H1 (cell line): ENCODE measurements at regions not wholly inside any gene's neighbourhood (a gene's known extent, or its start where the extent isn't known, plus 50 kb on each side); places are given as distances from the start of the nearest gene placed in this dataset.
A peak's percentile ranks its signal among the peaks of the same experiment; 100 is the strongest.

Experiments used
- CTCF ChIA-PET: fragments of 300-600 bp; sonication (Branson Sonifier 250); formaldehyde crosslinking; loops from one replicate; lab custom pipeline; 2021; ENCODE audit not compliant: partially characterized antibody; lab: Charles Lee
- POLR2A ChIA-PET: fragments of 300-600 bp; sonication (Branson Sonifier 250); formaldehyde crosslinking; loops from one replicate; lab custom pipeline; 2021; ENCODE audit warnings: inconsistent platforms; ENCODE audit not compliant: partially characterized antibody; lab: Charles Lee
- DNase-seq, 2 experiments: peaks; one replicate each; pipeline versions ENCODE4 v3.0.0 to v3.0.0-alpha.2; 2010 to 2022; ENCODE audit warnings: low spot score in 2 of 2, low read depth in 1 of 2, mixed read lengths in 1 of 2
- FAIRE-seq: peaks from 2 replicates; lab custom pipeline; 2011; peaks lifted over from hg19 to GRCh38; lab: Jason Lieb, UNC
- H2AFZ ChIP-seq: 2 replicates; pipeline ENCODE4 v1.8.1; 2012; ENCODE audit warnings: low read length, inconsistent platforms
- H2AK5ac ChIP-seq: 2 replicates; pipeline ENCODE4 v1.6.1; 2013; ENCODE audit warnings: low read depth, low read length
- H2BK120ac ChIP-seq: replicated peaks from 2 replicates; pipeline ENCODE3; 2013; ENCODE audit warnings: low read depth, low read length, inconsistent platforms
- H2BK12ac ChIP-seq: 2 replicates; pipeline ENCODE4 v1.6.1; 2013; ENCODE audit warnings: low read depth, low read length
- H2BK15ac ChIP-seq: 2 replicates; pipeline ENCODE4 v1.6.1; 2013; ENCODE audit warnings: low read length
- H2BK20ac ChIP-seq: 2 replicates; pipeline ENCODE4 v1.6.1; 2013; ENCODE audit warnings: low read length
- H2BK5ac ChIP-seq: 2 replicates; pipeline ENCODE4 v1.6.1; 2013; ENCODE audit warnings: low read depth, low read length
- H3K14ac ChIP-seq: 2 replicates; pipeline ENCODE4 v1.6.1; 2013; ENCODE audit warnings: inconsistent platforms; ENCODE audit not compliant: insufficient read length
- H3K18ac ChIP-seq: 2 replicates; pipeline ENCODE4 v1.6.1; 2013; ENCODE audit warnings: low read length; ENCODE audit errors: extremely low read depth
- H3K23ac ChIP-seq: 2 replicates; pipeline ENCODE4 v1.6.1; 2013; ENCODE audit warnings: inconsistent platforms; ENCODE audit not compliant: insufficient read length
- H3K23me2 ChIP-seq: 2 replicates; pipeline ENCODE4 v1.6.1; 2013; ENCODE audit warnings: low read depth, low read length
- H3K27ac ChIP-seq: 2 replicates; pipeline ENCODE4 v1.6.1; 2011; ENCODE audit warnings: low read depth, low read length, inconsistent platforms
- H3K27me3 ChIP-seq, 4 experiments: replicated peaks in 1 of 4; 1 replicate in 1 of 4; 2 replicates in 3 of 4; pipeline versions ENCODE4 v1.6.1 to v1.8.1; 2011 to 2013; ENCODE audit warnings: low read length in 3 of 4, mild to moderate bottlenecking in 3 of 4, inconsistent platforms in 2 of 4, mixed read lengths in 2 of 4, moderate library complexity in 1 of 4; ENCODE audit not compliant: control insufficient read depth in 3 of 4, insufficient read depth in 3 of 4; ENCODE audit errors: extremely low read depth in 1 of 4
- H3K36me3 ChIP-seq, 4 experiments: 2 replicates each; pipeline versions ENCODE4 v1.6.1 to v1.8.1; 2011 to 2013; ENCODE audit warnings: mild to moderate bottlenecking in 4 of 4, low read length in 3 of 4, moderate library complexity in 2 of 4, control low read depth in 1 of 4, inconsistent platforms in 1 of 4; ENCODE audit not compliant: insufficient read depth in 4 of 4, control insufficient read depth in 2 of 4
- H3K4ac ChIP-seq: replicated peaks from 2 replicates; pipeline ENCODE3; 2013; ENCODE audit warnings: low read length, low read depth, mixed read lengths, inconsistent platforms; ENCODE audit not compliant: insufficient read length
- H3K4me1 ChIP-seq, 4 experiments: replicated peaks in 1 of 4; 1 replicate in 1 of 4; 2 replicates in 3 of 4; pipeline versions ENCODE4 v1.6.1 to v1.8.1; 2011 to 2013; ENCODE audit warnings: low read length in 3 of 4, inconsistent platforms in 2 of 4, mixed read lengths in 1 of 4; ENCODE audit not compliant: insufficient read depth in 4 of 4, control insufficient read depth in 3 of 4
- H3K4me2 ChIP-seq, 2 experiments: 2 replicates each; pipeline versions ENCODE4 v1.6.1 to v1.8.1; 2011 to 2013; ENCODE audit warnings: low read depth in 2 of 2, low read length in 2 of 2, control low read depth in 1 of 2, inconsistent platforms in 1 of 2, mild to moderate bottlenecking in 1 of 2; ENCODE audit not compliant: insufficient read depth in 1 of 2
- H3K4me3 ChIP-seq, 4 experiments: fragments of 200-600, 300-600 bp in 1 of 4; sonication (generic), shearing (Covaris generic), sonication (Bioruptor Twin) in 1 of 4; 2 replicates each; pipeline versions ENCODE4 v1.5.1 to v1.8.1; 2011 to 2016; ENCODE audit warnings: low read length in 4 of 4, low read depth in 3 of 4, control low read depth in 2 of 4, inconsistent platforms in 2 of 4, mild to moderate bottlenecking in 2 of 4, mixed read lengths in 1 of 4, moderate library complexity in 1 of 4; ENCODE audit not compliant: insufficient read depth in 2 of 4; ENCODE audit errors: extremely low read depth in 1 of 4
- H3K56ac ChIP-seq: replicated peaks from 2 replicates; pipeline ENCODE3; 2013; ENCODE audit warnings: low read depth, mild to moderate bottlenecking, mixed read lengths, low read length, inconsistent platforms; ENCODE audit not compliant: insufficient read length
- H3K79me1 ChIP-seq: 2 replicates; pipeline ENCODE4 v1.6.1; 2013; ENCODE audit warnings: low read depth, low read length, control low read depth
- H3K79me2 ChIP-seq, 2 experiments: 2 replicates each; pipeline versions ENCODE4 v1.6.1 to v1.8.1; 2012 to 2013; ENCODE audit warnings: low read length in 2 of 2, mild to moderate bottlenecking in 2 of 2, inconsistent platforms in 1 of 2; ENCODE audit not compliant: insufficient read depth in 2 of 2, control insufficient read depth in 1 of 2
- H3K9ac ChIP-seq, 4 experiments: replicated peaks in 1 of 4; 1 replicate in 1 of 4; 2 replicates in 3 of 4; pipeline versions ENCODE4 v1.6.1 to v1.8.1; 2011 to 2013; ENCODE audit warnings: low read depth in 3 of 4, low read length in 3 of 4, control low read depth in 2 of 4, mild to moderate bottlenecking in 2 of 4, moderate library complexity in 2 of 4, inconsistent platforms in 1 of 4; ENCODE audit errors: extremely low read depth in 1 of 4
- H3K9me3 ChIP-seq, 2 experiments: 2 replicates each; pipeline versions ENCODE4 v1.6.1 to v1.8.1; 2012 to 2013; ENCODE audit warnings: mild to moderate bottlenecking in 2 of 2, moderate library complexity in 2 of 2, control low read depth in 1 of 2, inconsistent platforms in 1 of 2, low read depth in 1 of 2, low read length in 1 of 2, mixed read lengths in 1 of 2; ENCODE audit not compliant: insufficient read depth in 2 of 2
- H4K20me1 ChIP-seq, 2 experiments: replicated peaks in 1 of 2; 2 replicates each; pipeline versions ENCODE3 to v1.8.1; 2011 to 2013; ENCODE audit warnings: inconsistent platforms in 2 of 2, low read length in 2 of 2, mild to moderate bottlenecking in 1 of 2; ENCODE audit not compliant: insufficient read depth in 2 of 2, control insufficient read depth in 1 of 2
- H4K5ac ChIP-seq: 2 replicates; pipeline ENCODE4 v1.6.1; 2013; ENCODE audit warnings: low read length, low read depth, mixed read lengths, inconsistent platforms; ENCODE audit not compliant: insufficient read length
- H4K8ac ChIP-seq: 2 replicates; pipeline ENCODE4 v1.8.0; 2013; ENCODE audit warnings: mild to moderate bottlenecking, moderate library complexity, low read length, inconsistent platforms; ENCODE audit not compliant: insufficient read depth; ENCODE audit errors: extremely low read depth
- H4K91ac ChIP-seq: replicated peaks from 2 replicates; pipeline ENCODE3; 2013; ENCODE audit warnings: low read length, mixed read lengths, inconsistent platforms; ENCODE audit not compliant: insufficient read length
- CTBP2 ChIP-seq: IDR thresholded peaks from 2 replicates; pipeline ENCODE4 v1.7.0; 2011; ENCODE audit warnings: borderline replicate concordance, mild to moderate bottlenecking, moderate library complexity, mixed read lengths, low read length; ENCODE audit not compliant: insufficient read depth, insufficient read length
- CTCF ChIP-seq, 3 experiments: IDR thresholded peaks; 1 replicate in 2 of 3; 2 replicates in 1 of 3; pipeline versions ENCODE4 v1.5.1 to v1.6.1; 2011; ENCODE audit warnings: low read length in 3 of 3, mild to moderate bottlenecking in 3 of 3, inconsistent platforms in 2 of 3, low read depth in 1 of 3, moderate library complexity in 1 of 3; ENCODE audit not compliant: insufficient read depth in 1 of 3; ENCODE audit errors: control extremely low read depth in 1 of 3
- RAD21 ChIP-seq, 2 experiments: IDR thresholded peaks in 1 of 2; conservative IDR thresholded peaks in 1 of 2; 2 replicates each; pipeline ENCODE4 v1.6.1; 2011; ENCODE audit warnings: low read depth in 2 of 2, low read length in 2 of 2, improper control_type of control experiment in 1 of 2, inconsistent platforms in 1 of 2, mild to moderate bottlenecking in 1 of 2, moderate library complexity in 1 of 2

DNA sequence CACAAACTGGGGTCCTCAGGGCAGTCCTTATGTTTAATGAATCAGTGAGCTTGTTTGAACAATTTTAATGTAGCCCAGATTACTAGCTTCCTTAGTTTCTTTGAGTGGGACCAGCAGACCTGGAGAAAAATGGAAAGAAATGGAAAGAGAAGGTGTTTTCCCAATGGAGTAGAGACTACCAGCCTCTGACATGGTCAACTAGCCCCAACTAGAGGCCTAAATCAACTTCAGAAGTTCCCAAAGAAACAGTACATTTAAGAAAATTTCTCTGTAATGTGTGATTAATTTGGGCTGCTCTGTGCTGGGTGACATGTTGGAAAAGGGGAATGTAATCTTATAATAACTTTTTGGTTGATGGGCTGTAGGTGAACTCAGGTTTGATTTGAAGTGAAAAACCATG, 310.9 kb downstream of the MFSD1 start:
- H3K4me3 ChIP-seq: no peak overlapping the region
- no peak overlapping the region for H3K4ac ChIP-seq
- no peaks in the 10 kb centered on the region for H3K9me3 ChIP-seq
- no peak overlapping the region for H3K23ac ChIP-seq
- no peak overlapping the region for H2BK12ac ChIP-seq
- H4K5ac ChIP-seq: no peak overlapping the region
- no peak overlapping the region for H3K9ac ChIP-seq
- no peaks in the 10 kb centered on the region for H3K27me3 ChIP-seq
- no peak overlapping the region for H2AFZ ChIP-seq
- no peak overlapping the region for H2BK5ac ChIP-seq
- peak in 1 of 3 experiments; percentile 23; a peak in 2 of 4 replicates for TF ChIP-seq CTCF (IDR thresholded peaks at IDR 0.05; ENCODE audit: control extremely low read depth in 1 of 3, insufficient read depth in 1 of 3, low read depth in 1 of 3, low read length in 3 of 3)
- TF ChIP-seq RAD21 (IDR thresholded peaks at IDR 0.05 in 1 of 2, conservative IDR thresholded peaks at IDR 0.05 in 1 of 2; ENCODE audit: low read depth in 2 of 2, low read length in 2 of 2): peak; percentile 28 to 54; a peak in 3 of 4 replicates
- TF ChIP-seq CTBP2: no peak
- POLR2A ChIA-PET: no interaction called here
- no peak overlapping the region for H4K8ac ChIP-seq
- no peak overlapping the region for H3K4me2 ChIP-seq
- no peak overlapping the region for H2BK20ac ChIP-seq
- H4K91ac ChIP-seq: no peak overlapping the region
- no peak overlapping the region for H3K56ac ChIP-seq
- no peaks in the 10 kb centered on the region for H3K36me3 ChIP-seq
- no peak overlapping the region for H2BK120ac ChIP-seq
- DNase-seq (no peak), FAIRE-seq (no peak)
- H3K79me2 ChIP-seq: no peaks in the 10 kb centered on the region
- CTCF ChIA-PET: interaction anchor here (0.6 to 3.8 kb wide), 8 partner anchors 11 to 250 kb away, joined by 3 to 12 read pairs (median 3); partner anchors contain the start of gene IQCJ
- H3K27ac ChIP-seq: no peak overlapping the region
- no peak overlapping the region for H3K18ac ChIP-seq
- H3K79me1 ChIP-seq: no peaks in the 10 kb centered on the region
- H2AK5ac ChIP-seq: no peak overlapping the region
- H4K20me1 ChIP-seq: no peaks in the 10 kb centered on the region
- H2BK15ac ChIP-seq: no peak overlapping the region
- no peaks in the 10 kb centered on the region for H3K4me1 ChIP-seq
- H3K14ac ChIP-seq: no peak overlapping the region
- H3K23me2 ChIP-seq: no peaks in the 10 kb centered on the region
